NCI-H2081 (cell line): ENCODE measurements at regions not wholly inside any gene's neighbourhood (a gene's known extent, or its start where the extent isn't known, plus 50 kb on each side); places are given as distances from the start of the nearest gene placed in this dataset.

ENCODE experiments used
- DNase-seq, 2 experiments: peaks; one replicate each; lab custom pipeline; 2025; lab: John Stamatoyannopoulos, UW

DNA sequence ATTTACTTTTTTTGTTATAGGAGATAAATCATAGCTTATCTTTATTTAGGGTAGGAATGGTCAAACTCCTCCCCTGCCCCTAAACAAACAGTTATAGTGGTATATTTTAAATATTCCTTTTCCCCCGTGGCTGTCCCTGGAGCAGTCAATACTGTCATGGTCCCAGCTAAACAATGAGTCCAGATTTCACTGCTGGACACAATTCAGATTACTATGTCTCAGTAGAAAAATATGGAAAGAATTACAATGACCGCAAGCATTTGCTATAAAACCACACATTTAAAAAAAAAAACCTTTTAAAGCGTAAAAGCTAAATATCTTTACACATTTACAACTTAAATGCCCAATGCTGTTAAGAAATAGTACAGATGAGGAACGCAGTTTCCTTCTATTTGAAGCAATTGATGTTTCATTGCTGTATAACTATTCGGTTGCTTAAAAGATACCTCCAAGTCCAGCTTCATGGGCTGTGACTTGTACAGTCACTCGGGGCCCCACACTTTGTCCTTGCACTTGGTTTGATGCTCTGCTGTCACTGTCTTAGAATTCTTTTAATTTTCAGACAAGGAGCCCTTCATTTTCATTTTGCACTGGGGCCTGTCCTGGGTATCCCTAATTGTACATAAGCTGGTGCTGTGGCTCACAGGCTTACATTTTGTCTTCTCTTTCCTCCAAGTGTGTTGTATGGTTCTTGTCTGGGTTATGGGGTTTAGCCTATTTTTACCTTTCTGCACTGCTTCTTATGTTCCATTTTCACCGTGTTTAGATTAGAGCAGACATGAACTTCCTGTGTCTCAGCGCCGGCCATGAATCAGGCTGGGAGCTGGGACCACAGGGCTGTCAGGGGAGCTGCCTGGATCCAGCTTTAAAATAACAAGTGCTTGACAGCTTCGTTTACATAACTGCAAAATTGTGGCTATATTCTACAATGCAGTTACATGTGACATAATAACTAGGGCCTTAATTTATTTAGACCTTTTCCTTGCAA, 530.2 kb upstream of the FZD8 start:
- no peak for DNase-seq

DNA sequence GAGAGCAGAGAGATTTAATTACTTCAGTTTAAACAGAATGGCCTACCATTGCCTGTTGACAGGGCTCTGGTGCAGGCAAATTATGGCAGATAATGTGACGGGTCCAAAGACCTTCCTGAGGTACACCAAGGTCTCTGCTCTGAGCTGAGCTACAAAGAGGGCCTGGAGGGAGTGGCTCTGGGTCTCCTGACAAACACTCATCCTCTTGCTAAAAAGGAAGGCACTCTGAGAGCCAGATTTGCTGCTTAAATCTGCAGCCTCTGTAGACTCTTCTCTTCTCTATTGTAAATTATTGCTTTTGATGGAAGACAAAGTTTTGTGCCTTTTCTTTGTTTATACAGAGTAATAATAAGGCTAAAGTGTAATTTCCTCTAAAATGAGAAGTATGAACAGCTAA, 529.5 kb upstream of the FZD8 start:
- DNase-seq: no peak

DNA sequence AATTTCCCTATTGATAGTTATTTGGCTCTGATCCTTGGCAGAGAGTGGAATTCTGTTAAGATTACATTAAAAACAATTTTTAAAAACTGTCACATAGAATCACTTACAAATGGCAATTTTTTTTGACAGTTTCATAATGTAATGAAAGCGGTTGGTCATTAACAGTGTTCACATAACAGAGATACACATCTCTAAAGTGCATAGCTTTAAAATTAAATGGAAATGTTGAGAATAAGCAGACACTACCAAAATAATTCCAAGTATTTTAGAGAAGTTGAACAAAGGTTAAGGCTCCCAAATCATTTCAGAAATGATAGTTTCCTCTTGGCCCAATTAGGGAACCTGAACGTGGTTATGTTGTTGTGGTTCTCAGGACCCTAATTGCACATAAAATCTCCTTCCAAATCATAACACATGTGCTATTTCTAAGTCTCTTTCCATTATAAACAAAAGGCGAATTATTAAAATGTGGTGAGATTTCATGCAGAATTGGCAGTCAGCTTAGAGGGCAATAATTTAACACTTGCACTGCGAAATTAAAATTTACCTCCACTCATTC, 528.9 kb upstream of the FZD8 start:
- DNase-seq: no peak

DNA sequence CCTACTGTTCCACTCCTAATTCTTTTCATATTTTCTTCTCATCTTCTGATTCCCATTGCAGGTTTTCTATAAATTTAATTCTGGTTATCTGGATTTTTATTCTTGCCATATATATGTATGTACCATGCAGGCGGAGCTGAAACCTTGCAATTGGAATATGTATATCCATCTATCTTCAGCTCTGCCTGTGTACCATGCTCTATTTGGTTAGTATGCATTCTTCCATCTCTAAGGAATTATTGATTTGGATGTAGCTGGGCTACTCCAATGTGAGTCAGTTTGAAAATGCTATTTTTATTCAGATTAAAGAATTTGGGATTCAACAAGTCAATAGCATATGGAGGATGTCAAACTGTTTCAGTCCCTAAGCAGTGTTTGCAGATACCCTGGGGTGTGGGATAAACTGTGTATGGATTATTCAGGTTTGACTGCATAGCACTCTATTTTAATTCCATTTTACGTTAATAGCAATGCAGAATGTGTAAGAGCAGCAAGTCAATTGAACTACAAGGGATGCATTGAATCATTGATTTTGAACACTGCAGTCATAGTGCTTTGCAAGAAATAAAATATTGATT, 528.1 kb upstream of the FZD8 start:
- no peak for DNase-seq

DNA sequence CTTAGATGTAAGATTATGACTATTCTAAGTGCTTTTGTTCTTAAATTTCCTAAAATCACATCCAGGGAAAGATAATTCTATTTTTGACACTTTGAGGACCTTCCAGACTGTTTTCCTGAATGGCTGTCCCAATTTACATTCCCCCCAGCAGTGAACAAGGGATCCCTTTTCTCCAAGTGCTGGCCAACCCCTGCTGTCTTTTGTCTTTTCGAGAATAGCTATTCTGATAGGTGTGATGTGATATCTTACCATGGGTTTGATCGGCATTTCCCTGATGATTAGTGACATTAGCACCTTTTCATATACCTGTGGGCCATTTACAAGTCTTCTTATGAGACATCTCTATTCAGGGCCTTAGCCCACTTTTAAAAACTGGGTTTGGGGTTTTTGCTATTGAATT, 526.7 kb upstream of the FZD8 start:
- DNase-seq: no peak

DNA sequence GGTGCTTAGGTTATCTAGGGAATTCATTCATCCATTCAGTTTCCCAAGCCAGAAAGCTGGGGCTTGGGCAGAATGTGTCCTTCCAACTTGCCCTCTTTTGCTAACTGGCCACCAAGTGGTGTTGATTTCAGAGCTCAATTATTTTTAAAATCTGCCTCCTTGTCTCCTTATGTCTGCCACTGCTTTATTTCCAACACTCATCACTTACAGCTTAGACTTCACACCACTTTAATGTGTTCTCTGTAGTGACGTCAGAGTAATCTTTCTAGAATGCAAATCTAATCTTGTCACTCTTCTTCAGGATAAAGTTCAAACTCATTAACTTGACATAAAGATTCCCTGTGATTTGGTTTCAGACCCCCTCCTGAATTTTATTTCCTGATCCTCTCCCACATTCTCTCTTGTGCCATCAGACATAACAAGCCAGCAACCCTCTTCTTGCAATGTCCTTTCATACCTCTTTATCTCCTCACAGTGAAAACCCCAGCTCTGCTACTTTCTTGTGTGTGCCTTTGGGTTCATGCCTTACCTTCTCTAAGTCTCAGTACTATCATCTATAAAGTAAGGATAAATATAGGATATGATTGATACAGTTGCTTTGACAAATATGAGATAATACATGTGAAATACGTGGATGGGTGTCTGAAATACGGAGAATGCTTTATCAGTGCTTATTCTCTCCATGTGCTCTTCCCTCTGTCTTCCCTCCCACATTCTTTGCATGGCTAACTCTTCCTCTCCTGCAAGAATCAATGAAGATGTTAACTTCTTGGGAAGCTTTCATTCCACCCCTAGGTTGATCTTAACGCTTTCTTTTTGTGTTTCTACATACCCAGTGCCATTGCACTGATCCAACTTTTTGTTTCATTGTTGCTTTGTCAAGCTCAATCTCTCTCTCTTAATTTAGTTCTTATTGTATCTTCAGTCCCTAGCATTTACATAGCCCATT, 522.7 kb upstream of the FZD8 start:
- DNase-seq: no peak

DNA sequence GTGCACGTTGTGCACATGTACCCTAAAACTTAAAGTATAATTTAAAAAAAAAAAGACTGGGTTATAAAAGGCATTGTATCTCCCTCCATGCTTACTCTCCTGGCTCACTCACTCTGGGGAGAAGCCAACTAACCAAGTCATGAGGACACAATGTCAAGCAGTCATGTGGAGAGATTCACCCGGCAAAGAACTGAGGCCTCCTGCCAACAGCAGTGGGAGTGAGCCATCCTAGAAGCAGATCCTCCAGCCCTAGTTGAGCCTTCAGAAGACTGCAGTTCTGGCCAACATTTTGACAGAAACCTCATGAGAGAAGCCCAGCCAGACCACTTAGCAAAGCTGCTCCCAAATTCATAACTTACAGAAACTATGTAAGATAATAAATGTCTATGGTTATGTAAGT, 521.7 kb upstream of the FZD8 start:
- no peak for DNase-seq

DNA sequence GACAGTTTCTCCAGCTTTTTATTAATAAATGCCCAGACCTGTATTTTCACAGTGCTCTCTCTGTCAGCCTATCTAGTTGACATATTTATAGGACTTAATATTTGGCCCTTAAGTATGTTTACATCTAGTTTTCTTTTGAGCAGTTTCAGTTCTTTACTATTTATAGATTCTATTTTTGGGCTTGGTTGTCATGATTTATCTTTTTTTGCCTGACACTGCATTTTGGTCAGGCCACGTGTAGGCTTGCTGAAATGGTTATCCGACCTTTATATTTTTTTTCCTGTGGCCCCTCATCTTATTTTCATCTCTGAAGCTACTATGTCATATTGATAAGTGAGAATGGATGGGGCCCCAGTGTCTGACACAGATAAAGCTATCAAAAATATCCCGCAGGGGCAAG, 515.4 kb upstream of the FZD8 start:
- DNase-seq: no peak

DNA sequence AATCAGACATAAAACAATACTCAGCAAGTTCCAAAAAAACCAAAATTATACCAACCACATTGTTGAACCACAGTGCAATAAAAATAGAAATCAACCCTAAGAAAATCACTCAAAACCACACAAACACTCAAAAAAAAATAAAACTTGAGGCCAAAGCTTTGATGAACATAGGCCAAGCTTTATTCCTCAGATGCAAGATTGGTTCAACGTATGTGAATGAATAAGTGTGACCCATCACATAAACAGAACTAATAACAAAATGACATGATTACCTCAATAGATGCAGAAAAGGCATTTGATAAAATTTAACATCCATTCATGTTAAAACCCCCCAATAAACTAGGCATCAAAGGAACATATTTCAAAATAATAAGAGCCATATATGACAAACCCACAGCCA, 506.1 kb upstream of the FZD8 start:
- no peak for DNase-seq

DNA sequence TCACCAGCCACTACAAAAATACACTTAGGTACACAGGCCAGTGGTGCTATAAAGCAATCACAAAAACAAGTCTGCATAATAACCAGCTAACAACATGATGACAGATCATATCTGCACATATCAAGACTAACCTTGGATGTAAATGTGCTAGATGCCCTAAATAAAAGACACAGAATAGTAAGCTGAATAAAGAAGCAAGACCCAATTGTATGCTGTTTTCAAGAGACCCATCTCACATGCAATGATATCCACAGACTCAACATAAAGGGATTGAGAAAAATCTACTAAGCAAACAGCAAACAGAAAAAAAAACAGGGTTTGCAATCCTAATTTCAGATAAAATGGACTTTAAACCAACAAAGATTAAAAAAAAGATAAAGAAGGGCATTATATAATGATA, 505.4 kb upstream of the FZD8 start:
- no peak for DNase-seq

DNA sequence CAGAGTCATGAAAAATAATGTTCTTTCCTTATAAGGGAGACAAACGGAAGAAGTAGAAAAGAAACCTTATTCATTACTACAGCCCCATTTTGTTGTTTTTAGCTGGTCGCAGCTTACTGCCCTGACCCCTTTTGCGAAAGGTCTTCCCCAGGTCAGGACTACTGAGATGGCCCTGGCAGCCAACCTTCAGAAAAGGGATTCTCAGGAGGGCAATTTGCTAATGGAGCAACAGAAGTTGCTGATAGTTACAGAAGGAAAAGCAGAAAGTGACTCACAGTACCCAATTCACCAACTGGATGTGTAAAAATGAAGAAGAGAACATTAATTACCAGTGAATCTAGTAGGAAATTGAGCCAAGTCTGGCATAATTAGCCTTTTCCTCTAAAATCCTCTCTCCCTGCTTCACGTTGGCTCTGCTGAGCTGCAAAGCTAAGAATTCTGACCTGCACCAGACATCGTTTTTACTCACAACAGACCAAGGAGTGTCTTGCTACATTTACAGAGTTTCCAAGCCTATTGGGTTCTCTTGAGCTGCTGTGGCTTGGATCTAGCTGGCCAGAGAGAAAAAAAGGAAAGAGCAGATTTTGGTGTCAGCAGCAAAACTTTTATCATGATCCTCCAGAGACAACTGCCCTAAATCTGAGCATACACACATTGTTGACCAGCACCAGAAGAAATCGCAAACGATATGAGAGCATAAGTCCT, 499.9 kb upstream of the FZD8 start:
- DNase-seq: no peak

DNA sequence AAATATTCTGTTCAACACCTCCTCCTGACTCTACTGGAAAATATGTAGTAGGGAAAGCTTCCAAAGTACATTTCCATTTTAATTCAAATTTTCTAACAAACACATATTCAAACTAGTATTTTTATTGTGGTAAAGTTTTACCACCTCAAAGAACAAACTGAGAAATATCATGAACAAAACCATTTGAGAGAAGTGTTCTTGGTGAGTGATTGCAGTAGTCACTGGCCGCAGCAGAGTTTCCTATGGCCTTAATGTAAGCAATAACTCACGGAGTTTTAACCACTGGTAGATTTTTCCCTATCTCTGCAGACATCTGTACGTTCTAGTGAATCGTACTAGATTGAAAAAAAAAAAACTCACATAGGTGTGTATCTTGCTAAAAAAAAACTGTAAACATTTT, 487.0 kb upstream of the FZD8 start:
- DNase-seq: no peak

DNA sequence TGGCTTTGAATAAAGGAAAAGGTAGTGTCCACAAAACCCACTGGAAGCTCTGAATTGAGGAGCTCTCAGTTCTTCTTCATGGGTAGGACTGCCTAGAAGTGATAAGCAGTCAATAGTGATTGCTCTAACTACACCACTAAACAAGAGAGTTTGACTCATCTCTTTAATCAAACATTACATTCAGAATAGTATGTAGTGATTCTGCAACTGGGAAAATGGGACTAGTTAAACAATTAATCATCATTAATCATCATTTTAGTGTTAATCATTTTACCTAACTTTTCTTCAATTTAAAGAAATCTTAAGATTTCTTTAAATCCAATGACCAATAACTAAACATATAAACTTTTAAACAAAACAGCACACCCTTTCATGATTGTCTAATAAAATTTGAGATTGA, 484.0 kb upstream of the FZD8 start:
- DNase-seq: no peak

DNA sequence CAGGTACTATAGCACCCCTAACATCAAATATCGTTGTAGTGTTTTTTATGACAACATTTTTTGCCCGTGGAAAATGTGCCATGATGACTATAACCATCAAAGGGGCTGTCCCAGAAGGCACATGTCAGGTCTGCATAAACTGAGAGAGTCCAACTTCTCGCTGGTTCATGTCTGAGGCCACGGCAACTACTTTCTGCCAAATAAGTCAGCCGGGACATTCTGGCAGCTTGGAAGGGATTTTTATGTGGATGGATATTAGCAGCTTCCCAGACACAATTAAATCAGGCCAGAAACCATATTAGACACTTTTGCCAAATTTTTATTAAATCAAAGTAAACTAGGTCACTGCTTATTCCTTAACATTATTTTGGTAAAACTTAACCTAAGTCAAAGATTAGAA, 477.4 kb upstream of the FZD8 start:
- DNase-seq: no peak

DNA sequence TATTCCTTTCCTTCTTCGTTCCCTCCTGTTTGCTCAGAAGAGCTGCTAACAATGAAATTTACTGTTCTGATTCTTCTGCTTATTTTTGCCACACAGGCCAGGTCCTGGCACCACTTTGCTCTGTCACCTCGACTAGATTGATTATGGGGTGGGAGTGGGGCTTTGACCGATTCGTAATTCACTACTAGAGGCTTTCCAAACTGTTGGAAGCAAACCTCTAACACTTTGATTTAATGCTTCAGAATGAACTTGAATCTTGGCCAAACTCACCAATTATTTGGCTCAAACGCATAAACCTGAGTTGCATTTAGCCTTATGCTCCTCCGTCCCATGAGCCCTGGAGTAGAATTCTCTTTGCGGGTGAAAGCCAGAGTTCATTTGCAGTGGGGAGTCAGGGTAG, 476.2 kb upstream of the FZD8 start:
- no peak for DNase-seq

DNA sequence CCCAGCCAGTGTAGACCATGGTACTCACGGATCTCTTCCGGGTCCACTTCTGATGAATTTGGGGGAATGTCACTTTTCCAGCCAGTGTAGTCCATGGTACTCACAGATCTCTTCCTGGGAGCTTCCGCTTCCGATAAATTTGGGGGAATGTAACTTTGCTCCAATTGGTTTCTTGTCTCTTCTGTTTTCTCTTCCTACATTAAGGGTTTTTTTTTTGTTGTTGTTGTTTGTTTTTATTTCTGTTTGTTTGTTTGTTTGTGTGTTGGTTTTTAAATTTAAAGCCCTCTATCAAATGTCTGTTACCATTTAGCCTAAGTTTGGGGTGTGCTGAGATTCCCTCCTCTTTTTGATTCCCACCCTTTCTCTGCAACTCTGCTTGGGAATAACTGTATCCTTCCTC, 475.8 kb upstream of the FZD8 start:
- no peak for DNase-seq

DNA sequence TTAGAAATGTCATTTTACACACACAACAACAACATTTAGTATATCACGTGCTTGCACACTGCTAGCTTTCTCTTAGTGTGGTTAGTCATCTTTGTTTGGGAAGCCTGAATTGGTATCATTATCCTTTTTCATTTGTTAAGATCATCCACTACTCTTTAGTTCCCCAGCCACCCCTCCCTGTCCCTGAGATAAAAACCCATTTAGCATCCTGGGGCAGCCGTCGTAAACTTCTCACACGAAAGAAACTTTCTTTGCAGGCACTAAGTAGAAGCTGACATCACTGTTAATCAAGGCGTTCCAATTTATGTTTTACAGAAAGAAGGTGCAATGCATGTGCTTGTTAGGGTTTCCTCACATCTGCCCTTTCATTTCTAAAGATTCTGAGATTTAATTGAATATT, 475.1 kb upstream of the FZD8 start:
- no peak for DNase-seq

DNA sequence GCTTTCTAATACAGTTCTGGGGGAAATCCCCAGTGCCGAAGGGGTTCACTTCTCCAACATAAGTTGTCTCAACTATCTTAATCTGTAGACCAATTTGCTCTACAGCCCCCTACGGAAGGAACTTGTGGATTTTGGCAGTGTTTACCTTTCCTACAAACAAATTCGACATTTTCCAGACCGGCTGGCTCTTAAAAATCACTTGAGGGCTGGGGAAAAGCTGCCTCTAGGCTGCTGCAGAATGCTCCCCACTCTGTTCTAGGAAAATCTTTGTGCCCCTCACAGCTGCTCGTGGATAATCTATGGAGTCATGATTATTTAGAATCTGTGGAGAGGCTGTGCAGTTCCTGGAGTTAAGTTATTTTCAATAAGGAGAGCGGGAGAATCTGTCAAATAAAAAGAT, 474.6 kb upstream of the FZD8 start:
- DNase-seq: no peak

DNA sequence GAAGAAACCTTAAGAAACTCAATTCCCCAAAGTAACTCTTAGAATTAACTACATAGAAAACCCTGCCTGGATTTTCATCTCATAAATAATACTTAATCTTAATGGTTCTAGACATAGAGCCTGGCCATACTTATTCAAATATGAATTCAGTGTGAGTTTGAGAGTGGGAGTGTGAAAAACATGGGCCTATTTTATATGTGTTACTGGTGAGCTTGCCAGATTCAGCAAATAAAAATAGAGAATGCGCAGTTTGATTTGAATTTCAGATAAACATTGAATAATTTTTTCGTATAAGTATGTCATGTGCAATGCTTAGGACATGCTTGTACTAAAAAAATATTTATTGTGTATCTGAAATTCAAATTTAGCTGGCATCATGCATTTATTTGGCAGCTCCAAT, 473.9 kb upstream of the FZD8 start:
- no peak for DNase-seq

DNA sequence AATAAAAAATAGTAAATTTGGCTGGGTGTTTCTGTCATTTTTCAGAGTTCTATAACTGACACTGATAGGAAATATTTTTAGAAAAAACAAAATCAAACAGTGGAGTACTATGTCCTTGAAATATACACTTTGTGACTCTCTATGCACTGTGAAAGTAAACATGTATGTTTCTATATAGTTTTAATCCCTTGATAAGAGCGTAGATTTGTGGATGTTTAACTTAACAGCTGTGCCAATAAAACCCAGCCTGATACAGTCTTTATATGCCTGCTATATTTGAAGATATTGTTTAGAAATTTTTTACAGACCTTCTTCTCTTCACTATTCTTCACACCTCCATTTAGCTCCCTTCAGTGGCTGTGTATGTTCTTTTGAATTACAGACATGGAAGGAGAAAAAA, 473.3 kb upstream of the FZD8 start:
- no peak for DNase-seq

DNA sequence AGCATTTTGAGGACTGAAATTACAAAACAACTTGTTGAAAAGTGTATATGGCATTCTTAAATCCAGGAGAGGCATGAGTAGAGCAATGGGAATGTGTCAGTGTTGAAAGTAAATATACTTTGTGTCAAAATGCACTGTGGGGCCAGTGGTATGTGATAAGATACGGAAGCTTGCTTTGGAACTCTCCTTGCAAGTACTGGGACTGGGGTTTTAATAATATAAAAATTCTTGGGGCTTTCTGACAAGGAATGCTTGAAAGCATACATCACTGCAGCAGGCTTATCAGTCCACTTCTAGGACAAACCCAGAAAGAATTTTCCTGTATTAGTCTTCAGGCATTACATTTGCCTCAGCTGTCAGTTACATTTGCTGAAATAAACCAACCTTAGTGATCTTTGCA, 472.8 kb upstream of the FZD8 start:
- no peak for DNase-seq

DNA sequence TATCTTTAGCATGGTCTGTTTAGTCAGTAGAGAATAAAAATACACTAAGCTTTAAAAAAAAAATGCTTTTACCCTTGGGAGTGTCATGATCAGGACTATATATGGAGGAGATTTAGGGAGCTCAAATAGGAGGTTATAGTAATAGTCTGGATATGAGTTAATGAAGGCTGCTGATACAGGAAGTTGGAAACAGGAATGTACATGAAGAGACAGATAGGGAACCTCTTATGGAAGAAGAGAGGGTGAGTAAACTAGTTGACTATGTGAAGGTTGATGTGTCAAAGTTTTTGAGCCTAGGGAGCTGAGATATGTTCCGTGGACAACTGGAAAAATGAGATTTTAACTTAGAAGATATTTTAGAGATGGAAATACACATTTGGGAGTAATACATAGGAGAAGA, 472.0 kb upstream of the FZD8 start:
- DNase-seq: no peak
